ENCODE measurements at regions not wholly inside any gene's neighbourhood (a gene's known extent, or its start where the extent isn't known, plus 50 kb on each side); places are given as distances from the start of the nearest gene placed in this dataset.
A peak's percentile ranks its signal among the peaks of the same experiment; 100 is the strongest.
"Not testable (repeated sequence)": the region's sequence is repeated elsewhere in the genome, so short reads cannot be mapped to it uniquely, and the experiment has no call there.

- Histone ChIP-seq H3K27ac (ENCODE audit: low read length) (no peak overlapping the region), H3K36me3 (ENCODE audit: control insufficient read depth, insufficient read depth, low read length) (no peaks in the 10 kb centered on the region), H3K9me3 (ENCODE audit: control insufficient read depth, low read depth, low read length) (peaks cover 6% of the 10 kb centered on the region), H3K4me3 (ENCODE audit: low read length) (no peak overlapping the region), H3K27me3 (ENCODE audit: control insufficient read depth, insufficient read depth, low read length) (no peaks in the 10 kb centered on the region), H3K4me1 (ENCODE audit: control insufficient read depth, insufficient read depth, low read length) (no peaks in the 10 kb centered on the region)
- WGBS (ENCODE audit: insufficient coverage, low lambda C conversion rate) = no CpG with 5 or more reads among the region's 4 CpGs
- no peak for DNase-seq
Measured at GRCh38 chr3:20556661-20557060, 370.7 kb upstream of the SGO1 start.

GRCh38 chr3:20552605-20553275, 366.7 kb upstream of the SGO1 start:
- DNase-seq = no peak
- H3K9me3 ChIP-seq (ENCODE audit: control insufficient read depth, low read depth, low read length) = peaks cover 16% of the 10 kb centered on the region
- no CpG with 5 or more reads among the region's 16 CpGs for WGBS (ENCODE audit: insufficient coverage, low lambda C conversion rate)
- no peaks in the 10 kb centered on the region for H3K4me1 ChIP-seq (ENCODE audit: control insufficient read depth, insufficient read depth, low read length)
- no peak overlapping the region for H3K4me3 ChIP-seq (ENCODE audit: low read length)
- no peak overlapping the region for H3K27ac ChIP-seq (ENCODE audit: low read length)
- H3K27me3 ChIP-seq (ENCODE audit: control insufficient read depth, insufficient read depth, low read length) = no peaks in the 10 kb centered on the region
- H3K36me3 ChIP-seq (ENCODE audit: control insufficient read depth, insufficient read depth, low read length) = no peaks in the 10 kb centered on the region

- not testable (repeated sequence) for H3K27me3 ChIP-seq (ENCODE audit: control insufficient read depth, insufficient read depth, low read length); DNase-seq; H3K4me3 ChIP-seq (ENCODE audit: low read length); H3K27ac ChIP-seq (ENCODE audit: low read length); H3K36me3 ChIP-seq (ENCODE audit: control insufficient read depth, insufficient read depth, low read length); H3K4me1 ChIP-seq (ENCODE audit: control insufficient read depth, insufficient read depth, low read length)
- no CpG with 5 or more reads among the region's 35 CpGs for WGBS (ENCODE audit: insufficient coverage, low lambda C conversion rate)
- peaks cover 14% of the 10 kb centered on the region for H3K9me3 ChIP-seq (ENCODE audit: control insufficient read depth, low read depth, low read length)
Measured at GRCh38 chr3:20547361-20548269, 361.6 kb upstream of the SGO1 start.

GRCh38 chr3:20546636-20547035, 360.6 kb upstream of the SGO1 start:
- Histone ChIP-seq H3K27me3 (ENCODE audit: control insufficient read depth, insufficient read depth, low read length) (no peaks in the 10 kb centered on the region), H3K4me1 (ENCODE audit: control insufficient read depth, insufficient read depth, low read length) (no peaks in the 10 kb centered on the region)
- 50% methylated on average over 1 of the region's 3 CpGs for WGBS (ENCODE audit: insufficient coverage, low lambda C conversion rate)

GRCh38 chr3:20543535-20544226, 357.7 kb upstream of the SGO1 start:
- WGBS (ENCODE audit: insufficient coverage, low lambda C conversion rate) = 100% methylated on average over 1 of the region's 5 CpGs
- DNase-seq = no peak
- no peak overlapping the region for H3K27ac ChIP-seq (ENCODE audit: low read length)
- H3K9me3 ChIP-seq (ENCODE audit: control insufficient read depth, low read depth, low read length) = peaks cover 12% of the 10 kb centered on the region
- no peaks in the 10 kb centered on the region for H3K4me1 ChIP-seq (ENCODE audit: control insufficient read depth, insufficient read depth, low read length)
- H3K27me3 ChIP-seq (ENCODE audit: control insufficient read depth, insufficient read depth, low read length) = no peaks in the 10 kb centered on the region
- H3K36me3 ChIP-seq (ENCODE audit: control insufficient read depth, insufficient read depth, low read length) = no peaks in the 10 kb centered on the region
- H3K4me3 ChIP-seq (ENCODE audit: low read length) = no peak overlapping the region

More at GRCh38 chr3:20546636-20547035, 360.6 kb upstream of the SGO1 start:
- no peaks in the 10 kb centered on the region for H3K36me3 ChIP-seq (ENCODE audit: control insufficient read depth, insufficient read depth, low read length)
- H3K9me3 ChIP-seq (ENCODE audit: control insufficient read depth, low read depth, low read length) = peaks cover 12% of the 10 kb centered on the region
- no peak overlapping the region for H3K27ac ChIP-seq (ENCODE audit: low read length)
- no peak overlapping the region for H3K4me3 ChIP-seq (ENCODE audit: low read length)
- no peak for DNase-seq

GRCh38 chr3:20540066-20540465, 354.1 kb upstream of the SGO1 start:
- no peaks in the 10 kb centered on the region for H3K4me1 ChIP-seq (ENCODE audit: control insufficient read depth, insufficient read depth, low read length)
- H3K9me3 ChIP-seq (ENCODE audit: control insufficient read depth, low read depth, low read length) = no peaks in the 10 kb centered on the region
- H3K4me3 ChIP-seq (ENCODE audit: low read length) = no peak overlapping the region
- H3K27me3 ChIP-seq (ENCODE audit: control insufficient read depth, insufficient read depth, low read length) = peaks cover 2% of the 10 kb centered on the region
- no peaks in the 10 kb centered on the region for H3K36me3 ChIP-seq (ENCODE audit: control insufficient read depth, insufficient read depth, low read length)
- H3K27ac ChIP-seq (ENCODE audit: low read length) = no peak overlapping the region
- no peak for DNase-seq
- WGBS (ENCODE audit: insufficient coverage, low lambda C conversion rate) = no CpG with 5 or more reads among the region's 3 CpGs

GRCh38 chr3:20539666-20540065, 353.7 kb upstream of the SGO1 start:
- WGBS (ENCODE audit: insufficient coverage, low lambda C conversion rate) = no CpG with 5 or more reads among the region's 6 CpGs
- Histone ChIP-seq H3K27me3 (ENCODE audit: control insufficient read depth, insufficient read depth, low read length) (peaks cover 2% of the 10 kb centered on the region), H3K4me1 (ENCODE audit: control insufficient read depth, insufficient read depth, low read length) (no peaks in the 10 kb centered on the region), H3K27ac (ENCODE audit: low read length) (no peak overlapping the region), H3K9me3 (ENCODE audit: control insufficient read depth, low read depth, low read length) (no peaks in the 10 kb centered on the region), H3K4me3 (ENCODE audit: low read length) (no peak overlapping the region), H3K36me3 (ENCODE audit: control insufficient read depth, insufficient read depth, low read length) (no peaks in the 10 kb centered on the region)
- no peak for DNase-seq

GRCh38 chr3:20537234-20537633, 351.2 kb upstream of the SGO1 start:
- Histone ChIP-seq H3K27ac (ENCODE audit: low read length) (no peak overlapping the region), H3K27me3 (ENCODE audit: control insufficient read depth, insufficient read depth, low read length) (peaks cover 2% of the 10 kb centered on the region), H3K4me1 (ENCODE audit: control insufficient read depth, insufficient read depth, low read length) (no peaks in the 10 kb centered on the region), H3K4me3 (ENCODE audit: low read length) (no peak overlapping the region), H3K36me3 (ENCODE audit: control insufficient read depth, insufficient read depth, low read length) (no peaks in the 10 kb centered on the region), H3K9me3 (ENCODE audit: control insufficient read depth, low read depth, low read length) (no peaks in the 10 kb centered on the region)
- no peak for DNase-seq
- WGBS (ENCODE audit: insufficient coverage, low lambda C conversion rate) = no CpG with 5 or more reads among the region's 3 CpGs

GRCh38 chr3:20529911-20530310, 343.9 kb upstream of the SGO1 start:
- Histone ChIP-seq H3K27me3 (ENCODE audit: control insufficient read depth, insufficient read depth, low read length) (no peaks in the 10 kb centered on the region), H3K9me3 (ENCODE audit: control insufficient read depth, low read depth, low read length) (no peaks in the 10 kb centered on the region)
- 30% methylated on average over 2 of the region's 5 CpGs for WGBS (ENCODE audit: insufficient coverage, low lambda C conversion rate)

GRCh38 chr3:20528180-20528770, 342.3 kb upstream of the SGO1 start:
- WGBS (ENCODE audit: insufficient coverage, low lambda C conversion rate) = 90% methylated on average over 2 of the region's 5 CpGs

More at GRCh38 chr3:20529911-20530310, 343.9 kb upstream of the SGO1 start:
- peaks cover 14% of the 10 kb centered on the region for H3K4me1 ChIP-seq (ENCODE audit: control insufficient read depth, insufficient read depth, low read length)
- no peak for DNase-seq
- no peaks in the 10 kb centered on the region for H3K36me3 ChIP-seq (ENCODE audit: control insufficient read depth, insufficient read depth, low read length)
- no peak overlapping the region for H3K27ac ChIP-seq (ENCODE audit: low read length)
- no peak overlapping the region for H3K4me3 ChIP-seq (ENCODE audit: low read length)

More at GRCh38 chr3:20528180-20528770, 342.3 kb upstream of the SGO1 start:
- DNase-seq = no peak
- Histone ChIP-seq H3K27ac (ENCODE audit: low read length) (peak overlapping the region; percentile 30), H3K9me3 (ENCODE audit: control insufficient read depth, low read depth, low read length) (no peaks in the 10 kb centered on the region), H3K36me3 (ENCODE audit: control insufficient read depth, insufficient read depth, low read length) (no peaks in the 10 kb centered on the region), H3K27me3 (ENCODE audit: control insufficient read depth, insufficient read depth, low read length) (no peaks in the 10 kb centered on the region), H3K4me3 (ENCODE audit: low read length) (no peak overlapping the region), H3K4me1 (ENCODE audit: control insufficient read depth, insufficient read depth, low read length) (peaks cover 14% of the 10 kb centered on the region)

Data from large intestine (tissue), 3 donors.